NAMALWA (cell line): ENCODE measurements at regions not wholly inside any gene's neighbourhood (a gene's known extent, or its start where the extent isn't known, plus 50 kb on each side); places are given as distances from the start of the nearest gene placed in this dataset.
A peak's percentile ranks its signal among the peaks of the same experiment; 100 is the strongest.
"Not testable (repeated sequence)": the region's sequence is repeated elsewhere in the genome, so short reads cannot be mapped to it uniquely, and the experiment has no call there.

Experiments used
- DNase-seq: peaks from one replicate; pipeline ENCODE4 v3.0.0-alpha.2; 2015; ENCODE audit warnings: low spot score

GRCh38 chr13:73844986-73845385 is 289.2 kb downstream of the KLF12 start:
- no peak for DNase-seq

DNA sequence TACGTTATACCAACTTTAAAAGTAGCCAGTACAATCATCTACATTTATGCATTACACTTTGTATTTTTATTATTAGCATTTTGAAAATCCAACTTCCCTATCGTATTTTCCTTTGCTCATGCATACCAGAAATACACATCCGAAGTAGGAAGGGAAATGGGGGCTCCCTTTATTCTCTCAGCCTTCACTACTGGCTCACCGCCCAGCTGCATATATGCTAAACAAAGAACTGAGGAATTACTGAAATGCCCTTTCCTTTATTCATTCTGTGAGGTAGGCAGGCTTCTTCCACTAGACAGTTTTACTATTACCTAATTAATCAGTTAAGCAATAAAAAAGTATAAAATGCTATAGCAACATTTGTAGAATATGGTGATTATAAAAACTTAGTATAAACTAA is 291.6 kb downstream of the KLF12 start:
- DNase-seq: no peak

- no peak for DNase-seq
These were observed 292.0 kb downstream of the KLF12 start for GRCh38 chr13:73842184-73842583.

DNA sequence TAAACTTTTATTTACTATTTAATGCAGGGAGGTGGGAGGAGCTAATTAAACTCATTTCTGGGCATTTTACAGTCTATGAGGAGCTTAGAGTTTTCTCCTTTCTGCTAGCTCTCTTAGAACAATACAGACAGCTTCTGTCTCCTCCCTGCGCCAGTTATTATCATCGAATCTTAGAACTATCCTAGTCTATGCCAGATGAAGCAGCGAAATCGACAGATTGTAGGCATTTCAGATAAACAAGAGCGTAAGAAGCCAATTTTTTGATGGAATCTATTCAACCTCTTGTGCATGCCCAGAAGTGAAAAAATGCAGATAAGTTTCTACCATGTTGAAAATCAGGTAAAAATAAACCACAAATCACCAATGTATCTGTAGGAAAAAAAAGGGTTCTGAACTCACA is 297.1 kb downstream of the KLF12 start:
- DNase-seq: no peak

- DNase-seq: peak; percentile 80
These were observed 299.0 kb downstream of the KLF12 start for GRCh38 chr13:73835138-73835721.

DNA sequence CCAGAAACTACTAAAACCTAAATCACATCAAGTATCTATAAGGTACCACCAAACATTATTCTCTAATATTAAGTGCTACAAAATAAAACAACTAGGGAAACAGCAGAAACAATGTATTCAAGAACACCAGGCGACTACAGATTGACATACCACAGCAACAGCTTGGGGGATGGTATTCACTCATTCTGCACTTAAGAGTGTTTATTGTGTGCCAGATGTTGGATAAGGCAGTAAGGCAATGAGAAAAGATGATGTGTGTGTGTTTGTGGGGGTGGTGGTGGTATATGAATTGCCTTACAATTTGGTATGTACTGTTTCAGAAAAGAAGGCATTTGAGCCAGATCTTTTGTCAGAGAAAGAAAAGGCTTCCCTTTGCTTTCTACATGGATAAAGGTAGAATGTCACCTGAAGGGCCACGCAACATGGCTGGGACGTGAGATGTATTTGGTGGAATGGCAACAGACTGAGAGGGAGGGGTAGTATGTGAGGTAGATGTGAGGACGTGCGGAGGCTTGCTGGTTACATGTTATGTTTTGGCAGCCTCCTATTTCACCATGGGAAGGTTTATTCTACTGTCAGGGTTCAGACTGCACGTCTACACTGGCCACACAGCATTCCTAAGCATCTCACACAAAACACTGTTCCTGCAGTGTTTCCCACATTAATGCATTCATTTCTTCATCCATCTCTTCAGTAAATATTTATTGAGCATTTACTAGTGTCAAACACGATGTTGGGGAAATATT is 300.7 kb downstream of the KLF12 start:
- DNase-seq: no peak

DNA sequence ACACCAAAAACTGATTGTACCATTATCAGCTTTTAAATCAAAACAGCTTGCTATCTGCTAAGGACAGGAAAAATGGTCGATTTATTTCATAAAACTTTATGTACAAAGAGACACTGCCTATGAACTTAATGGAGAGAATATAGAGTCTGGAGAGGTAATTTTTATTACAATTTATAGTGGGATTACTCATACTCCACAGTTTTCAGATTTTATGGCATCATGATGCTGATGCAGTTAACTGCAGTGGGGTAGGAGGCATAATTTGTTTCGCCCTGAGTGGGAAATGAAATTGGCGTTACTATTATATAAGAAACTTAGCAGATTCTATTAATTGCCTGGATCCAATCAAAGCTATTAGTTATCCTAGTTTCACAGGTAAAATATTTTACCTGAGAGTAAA is 301.4 kb downstream of the KLF12 start:
- no peak for DNase-seq

- no peak for DNase-seq
These were observed 302.0 kb downstream of the KLF12 start for GRCh38 chr13:73832128-73832588.

DNA sequence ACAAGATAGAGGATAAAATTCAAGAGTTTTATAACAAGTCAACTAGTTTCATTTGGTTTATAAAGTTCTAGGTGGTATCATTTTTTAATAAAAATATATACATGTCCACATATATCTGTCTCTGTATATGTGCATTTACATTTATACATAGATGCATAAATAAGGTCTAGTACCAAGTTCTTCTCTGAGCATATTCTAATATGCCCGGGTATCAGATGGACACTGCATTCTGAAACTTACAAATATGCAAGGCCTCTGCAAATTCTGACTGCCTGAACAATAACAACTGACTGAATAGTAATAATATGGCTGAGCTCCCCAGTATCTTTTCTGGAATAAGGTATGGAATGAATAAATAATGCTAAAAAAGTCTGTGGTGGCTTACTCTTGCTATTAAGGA is 304.8 kb downstream of the KLF12 start:
- no peak for DNase-seq

DNA sequence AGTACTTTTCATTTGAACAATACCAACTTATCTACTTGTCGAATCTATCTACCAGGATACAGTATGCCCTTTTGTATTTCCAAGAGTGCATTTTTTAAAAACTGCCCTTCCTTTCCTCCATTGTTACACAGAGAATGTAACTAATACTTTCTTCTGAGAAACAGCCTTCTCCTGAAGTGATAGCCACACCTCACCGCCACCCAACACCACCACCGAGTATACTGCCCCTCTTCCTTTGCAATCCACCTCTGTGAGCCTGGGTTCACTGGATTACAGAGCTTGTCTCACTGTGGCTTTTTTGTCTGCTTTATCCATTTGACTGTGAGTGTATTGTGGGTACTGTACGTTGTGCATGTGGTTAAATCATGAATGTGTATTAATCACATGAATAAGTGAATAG is 305.4 kb downstream of the KLF12 start:
- DNase-seq: no peak

DNA sequence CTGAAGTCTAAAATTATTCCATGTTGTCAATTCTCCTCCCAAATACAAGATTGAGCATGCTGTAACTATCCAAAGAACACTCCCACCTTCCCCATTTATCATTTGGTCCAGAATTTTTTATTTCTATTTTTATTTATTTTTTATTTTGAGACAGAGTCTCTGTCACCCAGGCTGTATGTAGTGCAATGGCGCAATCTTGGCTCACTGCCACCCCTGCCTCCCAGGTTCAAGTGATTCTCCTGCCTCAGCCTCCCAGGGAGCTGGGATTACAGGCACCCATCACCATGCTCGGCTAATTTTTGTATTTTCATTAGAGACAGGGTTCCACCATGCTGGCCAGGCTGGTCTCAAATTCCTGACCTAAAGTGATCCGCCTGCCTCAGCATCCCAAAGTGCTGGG is 306.8 kb downstream of the KLF12 start:
- DNase-seq: no peak

GRCh38 chr13:73825143-73825542 is 309.1 kb downstream of the KLF12 start:
- DNase-seq: no peak

DNA sequence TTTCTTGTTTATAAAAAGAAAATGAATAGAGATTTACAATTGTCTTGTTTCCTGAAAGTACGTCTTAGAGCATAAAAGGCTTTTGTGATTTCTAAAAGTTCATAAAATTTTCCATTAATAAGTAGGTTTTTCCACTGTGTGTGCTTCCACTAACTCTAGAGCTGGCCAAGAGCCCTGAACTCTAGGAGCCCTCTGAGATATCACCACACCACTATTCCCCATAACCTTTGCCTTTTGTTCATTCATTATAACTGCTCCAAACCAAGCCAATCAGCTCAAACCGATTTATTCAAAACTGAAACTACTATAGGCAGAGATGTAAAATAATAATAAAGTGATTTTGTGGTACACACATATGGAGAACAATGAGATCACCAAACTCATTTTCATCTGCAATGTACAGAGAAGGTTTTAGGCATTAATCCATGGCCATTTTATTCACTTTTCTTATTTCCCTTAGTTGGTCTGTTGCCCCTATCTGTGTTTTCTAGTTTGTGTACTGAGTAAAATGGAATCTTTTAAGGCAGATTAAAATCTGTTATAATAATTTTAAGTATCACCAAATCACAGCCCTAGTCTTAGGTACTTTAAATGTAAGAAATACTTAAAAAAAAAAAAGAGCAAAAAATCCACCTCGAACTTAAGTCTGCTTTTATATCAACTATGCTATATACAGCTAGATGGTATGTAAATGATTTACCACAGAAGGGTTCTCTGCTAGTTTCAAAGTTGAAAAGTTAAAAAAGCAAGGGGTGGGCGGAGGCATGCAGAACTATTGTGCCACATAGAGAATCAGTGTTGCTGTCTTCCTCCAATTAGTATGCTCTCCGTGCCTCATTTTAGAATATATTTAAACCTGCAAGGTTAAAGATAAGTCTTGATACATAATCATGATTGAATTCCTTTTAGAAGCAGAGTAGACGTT is 311.3 kb downstream of the KLF12 start:
- DNase-seq: no peak

DNA sequence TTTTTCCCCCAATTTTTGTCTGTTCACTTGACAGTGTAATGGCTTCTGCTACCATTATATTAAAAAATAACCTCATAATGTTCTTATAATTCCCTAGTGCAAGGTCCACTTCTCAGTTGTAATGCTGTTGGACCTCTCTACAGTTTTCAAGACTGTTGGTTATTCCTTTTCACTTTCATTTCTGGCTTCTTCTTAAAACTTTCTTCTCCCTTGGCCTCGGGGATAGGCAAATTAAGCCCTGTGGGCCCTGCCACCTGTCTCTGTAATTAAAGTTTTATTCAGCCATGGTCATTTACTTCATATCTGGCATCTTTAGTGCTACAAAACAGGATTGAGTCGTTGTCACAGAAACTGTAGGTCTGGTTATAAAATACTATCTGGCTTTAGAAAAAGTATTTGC is 313.5 kb downstream of the KLF12 start:
- DNase-seq: peak; percentile 18

DNA sequence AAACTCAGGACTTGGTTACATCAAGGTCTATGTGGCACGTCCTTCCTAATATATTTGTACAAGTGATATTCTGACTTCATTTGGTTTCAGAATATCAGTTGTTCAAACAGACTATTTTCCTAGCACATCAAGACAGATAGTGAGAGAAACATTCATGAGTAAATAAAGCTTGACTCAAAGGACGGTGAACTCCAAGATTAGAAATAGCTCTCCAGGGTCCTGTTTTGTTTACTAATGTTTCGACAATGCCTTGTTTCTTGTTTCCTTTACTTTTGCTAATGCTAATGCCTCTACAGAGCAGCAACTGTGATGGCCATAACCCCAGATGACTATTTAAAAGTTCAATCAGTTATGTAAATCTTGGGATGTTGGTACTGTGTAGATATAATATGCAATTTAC is 313.9 kb downstream of the KLF12 start:
- DNase-seq: no peak

DNA sequence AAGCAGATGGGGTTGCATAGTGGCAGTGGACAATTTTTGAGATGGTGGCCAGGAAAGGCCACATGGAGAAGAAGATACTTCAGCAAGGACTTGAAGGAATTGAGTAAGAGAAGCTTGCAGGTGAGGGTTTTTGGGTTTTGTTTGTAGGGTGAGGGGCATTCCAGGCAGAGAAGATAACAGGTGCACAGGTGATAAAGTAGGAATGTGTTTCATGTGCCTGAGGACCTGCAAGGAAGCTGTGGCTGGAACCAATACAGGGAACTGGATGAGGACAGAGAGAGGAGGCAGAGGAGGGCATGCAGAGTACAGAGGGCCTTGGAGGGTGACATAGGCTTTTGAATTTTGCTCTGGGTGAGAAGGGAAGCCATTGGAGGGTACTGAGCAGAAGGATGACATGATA is 314.5 kb downstream of the KLF12 start:
- no peak for DNase-seq

DNA sequence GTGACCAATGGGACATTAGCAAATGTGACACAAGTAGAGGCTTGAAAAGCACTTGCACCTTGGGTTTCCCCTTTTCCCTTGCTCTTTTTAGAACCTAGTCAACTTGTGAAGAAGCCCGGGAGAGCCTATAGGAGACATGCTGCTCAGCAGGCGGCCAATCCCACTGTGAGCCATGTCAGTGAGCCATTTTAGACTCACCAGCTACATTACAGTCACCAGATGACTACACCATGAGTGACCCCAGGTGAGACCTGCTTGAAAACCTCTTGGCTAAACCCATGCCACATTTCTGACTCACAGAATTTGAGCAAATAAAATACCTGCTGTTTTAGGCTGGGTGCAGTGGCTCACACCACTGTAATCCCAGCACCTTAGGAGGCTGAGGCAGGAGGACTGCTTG is 317.5 kb downstream of the KLF12 start:
- no peak for DNase-seq

DNA sequence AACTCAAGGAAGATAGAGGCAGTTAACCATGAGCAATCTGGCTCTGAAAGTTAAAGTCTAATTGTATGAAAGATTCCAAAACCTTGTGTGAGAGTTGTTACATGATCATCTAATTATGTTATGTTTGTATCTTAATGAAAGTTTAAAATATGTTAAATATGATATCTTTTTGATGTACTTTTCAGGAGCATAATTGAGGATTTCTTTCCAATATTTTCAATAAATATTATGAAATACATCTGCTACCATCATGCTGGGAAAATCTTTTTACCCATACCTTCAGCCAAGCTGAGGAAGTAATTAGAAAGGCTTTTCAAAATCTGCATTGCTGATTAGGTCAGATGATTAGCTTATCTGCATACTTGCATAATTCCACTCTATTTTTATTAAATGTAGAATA is 318.4 kb downstream of the KLF12 start:
- no peak for DNase-seq

GRCh38 chr13:73810647-73811046 is 323.6 kb downstream of the KLF12 start:
- no peak for DNase-seq

DNA sequence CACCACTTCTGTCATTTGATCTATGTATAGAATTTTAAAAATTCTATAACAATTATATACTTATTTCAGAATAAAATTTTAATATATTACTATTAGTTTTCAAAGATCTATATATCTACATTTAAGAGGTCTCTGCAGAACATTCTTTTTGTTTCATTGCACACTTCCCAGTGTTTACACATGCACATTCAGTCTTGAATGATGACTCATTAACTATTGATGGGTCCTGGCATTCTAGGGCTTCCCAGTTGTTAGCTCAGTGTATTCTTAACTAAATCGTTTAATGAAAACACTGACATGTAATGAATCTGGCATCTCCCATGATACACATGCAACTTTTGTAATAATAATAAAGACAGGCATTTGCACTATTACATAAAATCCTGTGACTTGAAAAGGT is 324.6 kb downstream of the KLF12 start:
- DNase-seq: no peak

- DNase-seq: no peak
These were observed 325.9 kb downstream of the KLF12 start for GRCh38 chr13:73808318-73808717.

GRCh38 chr13:73805326-73805958 is 328.8 kb downstream of the KLF12 start:
- DNase-seq: not testable (repeated sequence)
